Loucy (cell line): ENCODE measurements at regions not wholly inside any gene's neighbourhood (a gene's known extent, or its start where the extent isn't known, plus 50 kb on each side); places are given as distances from the start of the nearest gene placed in this dataset.

ENCODE experiments used
- H2AFZ ChIP-seq: fragments of 200-600 bp; sonication (generic); 2 replicates; pipeline ENCODE4 v1.6.0; 2016; ENCODE audit warnings: antibody characterized with exemption, mild to moderate bottlenecking, low read length, moderate library complexity
- H3F3A ChIP-seq: fragments of 200-600 bp; 2 replicates; pipeline ENCODE4 v1.6.0; 2016; ENCODE audit warnings: antibody characterized with exemption, low read depth, mild to moderate bottlenecking
- H3K27me3 ChIP-seq: fragments of 200-600 bp; sonication (generic); 2 replicates; pipeline ENCODE4 v1.6.1; 2014; ENCODE audit warnings: low read length, mild to moderate bottlenecking; ENCODE audit not compliant: insufficient read depth, poor library complexity, severe bottlenecking
- H3K36me3 ChIP-seq: fragments of 200-600 bp; sonication (generic); 2 replicates; pipeline ENCODE4 v1.6.1; 2016; ENCODE audit warnings: low read length; ENCODE audit not compliant: insufficient read depth
- H3K4me1 ChIP-seq: fragments of 200-600 bp; sonication (generic); 2 replicates; pipeline ENCODE4 v1.5.1; 2014; ENCODE audit warnings: low read length, mild to moderate bottlenecking; ENCODE audit not compliant: insufficient read depth, poor library complexity, severe bottlenecking
- H3K4me2 ChIP-seq: fragments of 200-600 bp; sonication (generic); 2 replicates; pipeline ENCODE4 v1.6.0; 2014; ENCODE audit warnings: antibody characterized with exemption, low read length, low read depth, mild to moderate bottlenecking; ENCODE audit not compliant: poor library complexity, severe bottlenecking
- H3K4me3 ChIP-seq: fragments of 200-600 bp; sonication (generic); 2 replicates; pipeline ENCODE4 v1.5.1; 2014; ENCODE audit warnings: low read length, mild to moderate bottlenecking, mixed read lengths; ENCODE audit not compliant: poor library complexity, severe bottlenecking
- H3K79me2 ChIP-seq: fragments of 200-600 bp; sonication (generic); 2 replicates; pipeline ENCODE4 v1.6.1; 2014; ENCODE audit warnings: low read length; ENCODE audit not compliant: insufficient read depth
- H3K9ac ChIP-seq: fragments of 200-600 bp; sonication (generic); 2 replicates; pipeline ENCODE4 v1.6.0; 2014; ENCODE audit warnings: mild to moderate bottlenecking, low read depth, low read length, moderate library complexity; ENCODE audit not compliant: poor library complexity, severe bottlenecking
- H3K9me2 ChIP-seq: fragments of 200-600 bp; sonication (generic); replicated peaks from 2 replicates; pipeline ENCODE4 v1.6.1; 2016; ENCODE audit warnings: low read depth, low read length, mixed read lengths
- H3K9me3 ChIP-seq: fragments of 200-600 bp; sonication (generic); 2 replicates; pipeline ENCODE4 v1.6.1; 2014; ENCODE audit warnings: mild to moderate bottlenecking, antibody characterized with exemption, low read length, low read depth; ENCODE audit not compliant: insufficient read depth
- H4K20me1 ChIP-seq: fragments of 200-600 bp; sonication (generic); 2 replicates; pipeline ENCODE4 v1.6.0; 2014; ENCODE audit warnings: antibody characterized with exemption, low read length, mild to moderate bottlenecking; ENCODE audit not compliant: insufficient read depth, poor library complexity, severe bottlenecking
- EZH2phosphoT487 ChIP-seq: fragments of 200-600 bp; IDR thresholded peaks from 2 replicates; pipeline ENCODE4 v1.6.1; 2018; ENCODE audit warnings: antibody characterized with exemption, mild to moderate bottlenecking, moderate library complexity, borderline replicate concordance
- TF ChIP-seq, protein P1 (sequence below): fragments of 200-600 bp; sonication (generic); conservative IDR thresholded peaks from 2 replicates; pipeline ENCODE4 v1.5.1; 2014; ENCODE audit warnings: mild to moderate bottlenecking, antibody characterized with exemption, low read length

DNA sequence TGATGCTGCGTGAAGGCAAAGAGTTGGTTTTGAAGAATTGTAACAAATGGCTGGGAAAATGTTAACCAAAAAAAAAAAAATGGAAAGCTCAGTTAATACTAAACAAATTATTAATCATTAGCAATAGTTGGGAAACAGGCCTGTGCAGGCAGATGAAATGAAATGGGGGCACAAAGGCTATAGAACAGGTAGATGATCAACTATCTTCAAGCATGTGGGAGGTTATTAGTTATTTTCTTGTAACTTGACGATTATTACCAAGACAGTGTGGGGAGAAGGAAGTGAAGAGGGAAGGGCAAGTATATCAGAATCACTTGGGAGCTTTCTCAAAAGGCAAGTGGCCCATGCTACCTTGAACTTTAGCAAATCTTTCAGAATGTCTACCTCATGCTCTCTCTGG lies 351.9 kb downstream of the BCOR start:
- H3K36me3 ChIP-seq: no peaks in the 10 kb centered on the region
- no peak overlapping the region for H2AFZ ChIP-seq
- no peaks in the 10 kb centered on the region for H3F3A ChIP-seq
- H3K4me1 ChIP-seq: peaks cover 7% of the 10 kb centered on the region
- H3K9me3 ChIP-seq: no peaks in the 10 kb centered on the region
- no peak overlapping the region for H3K4me3 ChIP-seq
- no peaks in the 10 kb centered on the region for H3K79me2 ChIP-seq
- TF ChIP-seq, protein P1, sequence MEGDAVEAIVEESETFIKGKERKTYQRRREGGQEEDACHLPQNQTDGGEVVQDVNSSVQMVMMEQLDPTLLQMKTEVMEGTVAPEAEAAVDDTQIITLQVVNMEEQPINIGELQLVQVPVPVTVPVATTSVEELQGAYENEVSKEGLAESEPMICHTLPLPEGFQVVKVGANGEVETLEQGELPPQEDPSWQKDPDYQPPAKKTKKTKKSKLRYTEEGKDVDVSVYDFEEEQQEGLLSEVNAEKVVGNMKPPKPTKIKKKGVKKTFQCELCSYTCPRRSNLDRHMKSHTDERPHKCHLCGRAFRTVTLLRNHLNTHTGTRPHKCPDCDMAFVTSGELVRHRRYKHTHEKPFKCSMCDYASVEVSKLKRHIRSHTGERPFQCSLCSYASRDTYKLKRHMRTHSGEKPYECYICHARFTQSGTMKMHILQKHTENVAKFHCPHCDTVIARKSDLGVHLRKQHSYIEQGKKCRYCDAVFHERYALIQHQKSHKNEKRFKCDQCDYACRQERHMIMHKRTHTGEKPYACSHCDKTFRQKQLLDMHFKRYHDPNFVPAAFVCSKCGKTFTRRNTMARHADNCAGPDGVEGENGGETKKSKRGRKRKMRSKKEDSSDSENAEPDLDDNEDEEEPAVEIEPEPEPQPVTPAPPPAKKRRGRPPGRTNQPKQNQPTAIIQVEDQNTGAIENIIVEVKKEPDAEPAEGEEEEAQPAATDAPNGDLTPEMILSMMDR: no peak
- TF ChIP-seq EZH2phosphoT487: no peak
- no peaks in the 10 kb centered on the region for H4K20me1 ChIP-seq
- H3K4me2 ChIP-seq: no peak overlapping the region
- no peaks in the 10 kb centered on the region for H3K27me3 ChIP-seq
- H3K9ac ChIP-seq: no peak overlapping the region
- H3K9me2 ChIP-seq: no peaks in the 10 kb centered on the region

DNA sequence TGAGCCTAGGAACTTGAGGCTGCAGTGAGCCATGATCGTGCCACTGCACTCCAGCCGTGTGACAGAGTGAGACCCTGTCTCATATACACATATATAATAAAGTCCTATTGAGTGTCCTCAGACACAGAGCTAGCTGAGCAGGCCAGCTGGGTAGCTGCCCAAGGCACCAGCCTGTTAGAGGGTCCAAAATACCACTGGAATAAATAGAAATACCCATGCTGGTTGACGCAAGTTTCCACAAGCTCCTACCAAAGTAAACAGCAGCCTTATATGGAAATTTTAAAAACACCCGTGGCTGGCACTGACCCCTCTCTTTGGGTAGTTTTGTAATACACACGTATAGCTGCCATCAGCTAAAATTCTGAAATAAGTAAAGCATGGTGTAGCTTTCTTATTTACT lies 348.6 kb downstream of the BCOR start:
- H3K27me3 ChIP-seq: no peaks in the 10 kb centered on the region
- no peak overlapping the region for H3K9ac ChIP-seq
- H3K4me1 ChIP-seq: peaks cover 17% of the 10 kb centered on the region
- no peak overlapping the region for H3K4me3 ChIP-seq
- no peaks in the 10 kb centered on the region for H3K9me3 ChIP-seq
- TF ChIP-seq EZH2phosphoT487: no peak
- TF ChIP-seq, protein P1: no peak
- H4K20me1 ChIP-seq: no peaks in the 10 kb centered on the region
- H3F3A ChIP-seq: no peaks in the 10 kb centered on the region
- no peaks in the 10 kb centered on the region for H3K36me3 ChIP-seq
- H3K79me2 ChIP-seq: no peaks in the 10 kb centered on the region
- no peak overlapping the region for H3K4me2 ChIP-seq
- H3K9me2 ChIP-seq: no peaks in the 10 kb centered on the region
- H2AFZ ChIP-seq: no peak overlapping the region

DNA sequence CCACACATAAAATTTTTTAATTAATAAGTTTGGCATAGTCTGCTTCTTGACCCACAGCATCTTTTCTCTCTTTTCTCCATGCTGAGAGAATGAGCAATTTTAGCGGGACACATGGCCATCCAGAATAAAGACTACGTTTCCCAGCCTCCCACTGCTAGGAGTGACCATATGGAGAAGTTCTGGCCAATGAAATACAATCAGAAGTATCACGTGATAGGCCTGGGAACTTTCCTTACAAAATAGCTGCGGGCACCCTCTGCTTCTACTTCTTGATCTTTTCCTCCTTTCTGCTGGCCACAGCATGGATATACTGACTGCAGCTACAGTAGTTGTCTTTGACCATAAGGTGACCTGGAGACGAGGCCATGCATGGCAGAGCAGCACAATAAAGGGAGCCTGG lies 348.0 kb downstream of the BCOR start:
- TF ChIP-seq, protein P1: no peak
- TF ChIP-seq EZH2phosphoT487: no peak
- Histone ChIP-seq H3K4me1 (peaks cover 17% of the 10 kb centered on the region), H3K9me2 (no peaks in the 10 kb centered on the region), H3K4me2 (no peak overlapping the region), H3K4me3 (no peak overlapping the region), H2AFZ (no peak overlapping the region), H3K9me3 (no peaks in the 10 kb centered on the region), H3K27me3 (no peaks in the 10 kb centered on the region), H4K20me1 (no peaks in the 10 kb centered on the region), H3K79me2 (no peaks in the 10 kb centered on the region), H3K9ac (no peak overlapping the region), H3K36me3 (no peaks in the 10 kb centered on the region), H3F3A (no peaks in the 10 kb centered on the region)
